CD4-positive, alpha-beta T cell (primary cell): ENCODE measurements at regions not wholly inside any gene's neighbourhood (a gene's known extent, or its start where the extent isn't known, plus 50 kb on each side); places are given as distances from the start of the nearest gene placed in this dataset.

Experiments
- ATAC-seq: fragments of 200-7000 bp; cut with Tn5 transposase; one replicate; pipeline ENCODE4 v1.10.0; 2022; ENCODE audit warnings: mild to moderate bottlenecking; ENCODE audit not compliant: poor library complexity
- CTCF ChIA-PET: fragments of 350-600 bp; sonication (Branson Sonifier 250); formaldehyde crosslinking; loops from one replicate; lab custom pipeline; 2021; ENCODE audit warnings: antibody characterized with exemption, inconsistent platforms; lab: Charles Lee
- POLR2A ChIA-PET: fragments of 350-600 bp; sonication (Branson Sonifier 250); formaldehyde crosslinking; loops from one replicate; lab custom pipeline; 2021; ENCODE audit warnings: antibody characterized with exemption, inconsistent platforms; lab: Charles Lee
- DNase-seq, 14 experiments: peaks; one replicate each; pipeline ENCODE4 v3.0.0-alpha.2; 2013 to 2020; ENCODE audit warnings: mixed read lengths in 2 of 14
- H3K27ac ChIP-seq, 2 donors: one replicate each; pipeline versions ENCODE4 v1.5.1 to v1.7.0; 2013; ENCODE audit warnings: low read length in 2 of 2, low read depth in 1 of 2, mild to moderate bottlenecking in 1 of 2
- H3K27me3 ChIP-seq, 2 experiments: 1 replicate in 1 of 2; 2 replicates in 1 of 2; pipeline versions ENCODE4 v1.6.1 to v1.7.0; 2013; ENCODE audit warnings: low read length in 2 of 2, control low read depth in 1 of 2, mild to moderate bottlenecking in 1 of 2, moderate library complexity in 1 of 2; ENCODE audit not compliant: insufficient read depth in 2 of 2, control insufficient read depth in 1 of 2
- H3K36me3 ChIP-seq: one replicate; pipeline ENCODE4 v1.6.1; 2013; ENCODE audit warnings: low read length, control low read depth; ENCODE audit not compliant: insufficient read depth
- H3K4me1 ChIP-seq: one replicate; pipeline ENCODE4 v1.6.1; 2013; ENCODE audit warnings: low read length, control low read depth; ENCODE audit not compliant: insufficient read depth
- H3K4me3 ChIP-seq: one replicate; pipeline ENCODE4 v1.5.1; 2013; ENCODE audit warnings: mild to moderate bottlenecking, low read length, moderate library complexity
- H3K9me3 ChIP-seq, 2 experiments: 1 replicate in 1 of 2; 2 replicates in 1 of 2; pipeline versions ENCODE4 v1.6.1 to v1.7.0; 2013; ENCODE audit warnings: low read length in 2 of 2, mild to moderate bottlenecking in 2 of 2, control low read depth in 1 of 2, moderate library complexity in 1 of 2; ENCODE audit not compliant: control insufficient read depth in 1 of 2, insufficient read depth in 1 of 2
- H3K27ac Mint-ChIP-seq: one replicate; pipeline ENCODE4 v1.8.0; 2020; ENCODE audit warnings: mixed read lengths
- H3K27me3 Mint-ChIP-seq: one replicate; pipeline ENCODE4 v1.8.0; 2021; ENCODE audit warnings: mixed read lengths
- H3K36me3 Mint-ChIP-seq: one replicate; pipeline ENCODE4 v1.8.0; 2021; ENCODE audit warnings: low read depth, mixed read lengths
- H3K4me1 Mint-ChIP-seq: one replicate; pipeline ENCODE4 v1.8.0; 2021; ENCODE audit warnings: low read depth, mixed read lengths
- H3K4me3 Mint-ChIP-seq: one replicate; pipeline ENCODE4 v1.8.0; 2020; ENCODE audit warnings: mild to moderate bottlenecking, mixed read lengths
- H3K9me3 Mint-ChIP-seq: one replicate; pipeline ENCODE4 v1.8.0; 2020; ENCODE audit warnings: mixed read lengths
- CTCF ChIP-seq: fragments of 200-600 bp; IDR thresholded peaks from one replicate; pipeline ENCODE4 v1.8.0; 2022; ENCODE audit warnings: antibody characterized with exemption, mild to moderate bottlenecking
- intact Hi-C, 2 experiments: fragments of 100-400 bp; cut with DNase I in 1 of 2; cut with micrococcal nuclease in 1 of 2; formaldehyde crosslinking; loops; one replicate each; pipeline versions ENCODE4 v1.15.1 to v1.9.0; 2023 to 2025; cut with DNase I, micrococcal nuclease

DNA sequence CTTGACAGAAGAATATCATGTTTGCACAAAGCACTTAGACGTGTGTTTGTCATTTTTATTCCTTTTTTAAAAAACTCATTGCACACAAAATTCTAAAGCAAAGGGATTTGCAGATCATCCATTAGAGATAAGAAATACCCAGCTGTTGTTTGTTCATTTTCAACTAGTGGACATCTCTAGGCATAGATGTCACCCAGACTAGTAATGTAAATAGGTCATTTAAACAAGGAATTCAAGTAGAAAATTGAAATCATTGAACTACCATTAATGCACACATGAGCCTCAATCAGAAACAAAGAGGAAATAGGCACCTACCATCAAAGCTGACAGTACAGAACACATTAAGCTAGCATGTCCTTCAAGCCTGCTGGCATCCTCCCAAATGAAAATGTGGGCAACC is 107.3 kb downstream of the OR2K2 start:
- Mint-ChIP-seq H3K4me1 (no peaks in the 10 kb centered on the region), H3K4me3 (no peak overlapping the region), H3K27ac (no peak overlapping the region), H3K36me3 (no peaks in the 10 kb centered on the region), H3K27me3 (peaks cover 4% of the 10 kb centered on the region), H3K9me3 (peaks cover 2% of the 10 kb centered on the region)
- no peak for DNase-seq
- H3K27ac ChIP-seq: no peak overlapping the region
- no peaks in the 10 kb centered on the region for H3K36me3 ChIP-seq
- H3K4me3 ChIP-seq: no peak overlapping the region
- ChIA-PET POLR2A (no interaction called here), CTCF (no interaction called here)
- peaks cover 0 to 5% of the 10 kb centered on the region in 2 experiments for H3K9me3 ChIP-seq
- no peak for ATAC-seq
- intact Hi-C loops: no loop called here
- no peak for TF ChIP-seq CTCF
- no peaks in the 10 kb centered on the region for H3K27me3 ChIP-seq
- H3K4me1 ChIP-seq: no peaks in the 10 kb centered on the region

GRCh38 chr9:111212874-111213273 is 117.2 kb downstream of the OR2K2 start:
- POLR2A ChIA-PET: no interaction called here

GRCh38 chr9:111198936-111199335 is 131.1 kb downstream of the OR2K2 start:
- intact Hi-C loops: no loop called here
- Histone ChIP-seq H3K36me3 (no peaks in the 10 kb centered on the region), H3K9me3 (no peaks in the 10 kb centered on the region), H3K27me3 (peaks cover 0 to 2% of the 10 kb centered on the region in 2 experiments), H3K27ac (no peak overlapping the region), H3K4me3 (no peak overlapping the region), H3K4me1 (no peaks in the 10 kb centered on the region)
- ATAC-seq (no peak), DNase-seq (no peak)
- Mint-ChIP-seq H3K36me3 (no peaks in the 10 kb centered on the region), H3K4me3 (no peak overlapping the region), H3K4me1 (no peaks in the 10 kb centered on the region), H3K27ac (no peak overlapping the region), H3K27me3 (peaks cover 11% of the 10 kb centered on the region), H3K9me3 (peaks cover 20% of the 10 kb centered on the region)
- POLR2A ChIA-PET: no interaction called here
- TF ChIP-seq CTCF: no peak
- CTCF ChIA-PET: no interaction called here

More at GRCh38 chr9:111212874-111213273, 117.2 kb downstream of the OR2K2 start:
- Histone ChIP-seq H3K27me3 (no peaks in the 10 kb centered on the region), H3K4me1 (no peaks in the 10 kb centered on the region), H3K9me3 (no peaks in the 10 kb centered on the region), H3K27ac (no peak overlapping the region), H3K4me3 (no peak overlapping the region), H3K36me3 (no peaks in the 10 kb centered on the region)
- no peak overlapping the region for H3K4me3 Mint-ChIP-seq
- intact Hi-C loops: no loop called here
- no peak for TF ChIP-seq CTCF
- no peaks in the 10 kb centered on the region for H3K4me1 Mint-ChIP-seq
- peaks cover 25% of the 10 kb centered on the region for H3K9me3 Mint-ChIP-seq
- no peak overlapping the region for H3K27ac Mint-ChIP-seq
- DNase-seq (no peak), ATAC-seq (no peak)
- CTCF ChIA-PET: no interaction called here
- H3K36me3 Mint-ChIP-seq: no peaks in the 10 kb centered on the region
- H3K27me3 Mint-ChIP-seq: peaks cover 5% of the 10 kb centered on the region
